CD4-positive, alpha-beta T cell treated with Interferon alpha-2 for 1 hour (primary cell): ENCODE measurements at regions not wholly inside any gene's neighbourhood (a gene's known extent, or its start where the extent isn't known, plus 50 kb on each side); places are given as distances from the start of the nearest gene placed in this dataset.
A peak's percentile ranks its signal among the peaks of the same experiment; 100 is the strongest.

Experiments used
- DNase-seq, 2 donors: peaks; one replicate each; pipeline ENCODE4 v3.0.0-alpha.2; 2020 to 2022

DNA sequence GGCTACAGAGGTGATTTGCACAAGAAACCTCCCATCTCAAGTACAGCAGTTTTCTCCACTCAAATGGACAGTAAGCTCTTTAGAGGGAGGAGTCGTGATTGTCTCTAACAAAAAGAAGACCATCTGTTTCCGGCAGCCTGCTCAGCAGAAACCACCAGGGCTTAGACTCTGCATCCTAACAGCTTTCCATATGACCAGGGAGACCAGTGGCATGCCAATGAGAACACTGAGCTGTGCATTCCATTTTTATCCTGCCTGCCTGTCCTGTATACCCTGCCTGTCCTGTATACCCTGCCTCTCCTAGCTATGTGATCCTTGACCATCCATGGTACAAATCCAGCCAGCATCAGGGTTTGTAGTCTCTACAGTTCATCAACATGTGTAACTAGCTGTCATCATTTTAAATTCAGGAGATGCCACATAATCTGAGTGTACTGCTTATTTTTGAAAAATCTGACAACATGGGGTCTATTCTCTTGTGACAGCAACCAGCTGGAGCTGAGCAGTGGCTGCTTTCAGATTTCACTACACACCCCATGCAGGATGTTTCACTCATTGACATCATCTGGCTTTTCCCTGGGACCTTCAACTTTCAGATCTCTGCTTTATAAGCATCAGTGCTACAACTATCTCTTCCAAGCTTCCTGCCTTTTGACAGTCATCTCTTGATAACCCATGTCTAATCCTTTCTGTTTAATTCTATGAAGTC lies 50.5 kb upstream of the POU2AF2 start:
- no peak for DNase-seq

DNA sequence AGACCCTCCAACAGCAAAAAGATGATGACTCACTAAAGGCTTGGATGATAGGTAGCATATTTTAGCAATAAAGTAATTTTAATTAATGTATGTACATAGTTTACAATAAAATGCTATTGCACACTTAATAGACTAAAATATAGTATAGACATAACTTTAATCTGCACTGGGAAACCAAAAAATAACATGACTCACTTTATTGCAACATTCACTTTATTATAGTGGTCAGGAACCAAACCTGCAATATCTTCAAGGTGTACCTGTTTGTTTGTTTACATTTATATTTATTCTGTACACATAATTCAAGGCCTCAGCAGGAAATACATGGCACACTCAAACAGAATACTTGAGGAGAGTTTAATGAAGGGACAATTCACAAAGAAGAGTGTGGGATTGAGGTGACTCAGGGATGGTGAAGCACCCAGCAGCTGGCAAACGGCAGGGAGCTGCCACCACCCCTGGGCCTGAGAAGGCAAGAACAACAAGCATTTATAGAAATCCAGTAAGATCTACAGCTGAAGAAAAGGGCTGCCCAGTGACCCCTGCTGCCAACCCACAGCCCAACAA lies 51.5 kb upstream of the POU2AF2 start:
- no peak for DNase-seq

DNA sequence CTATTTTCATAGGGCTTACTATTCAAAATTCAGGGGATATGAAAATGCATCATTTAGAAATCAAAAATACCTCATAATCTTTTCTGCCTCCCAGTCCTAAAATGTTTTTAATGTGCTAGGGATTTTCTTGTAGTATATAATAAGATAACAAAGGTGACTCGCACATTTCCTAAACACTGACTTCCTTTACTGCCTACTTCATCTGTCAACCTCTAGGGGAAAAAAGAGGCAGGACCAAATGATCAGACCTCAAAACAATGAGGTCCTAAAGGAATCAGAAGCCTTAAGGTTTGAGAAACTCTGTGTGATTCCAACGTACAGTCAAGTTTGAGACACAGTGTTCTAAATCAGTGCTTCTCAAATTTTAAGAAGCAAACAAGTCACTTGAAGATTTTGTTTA lies 56.1 kb upstream of the POU2AF2 start:
- no peak for DNase-seq

DNA sequence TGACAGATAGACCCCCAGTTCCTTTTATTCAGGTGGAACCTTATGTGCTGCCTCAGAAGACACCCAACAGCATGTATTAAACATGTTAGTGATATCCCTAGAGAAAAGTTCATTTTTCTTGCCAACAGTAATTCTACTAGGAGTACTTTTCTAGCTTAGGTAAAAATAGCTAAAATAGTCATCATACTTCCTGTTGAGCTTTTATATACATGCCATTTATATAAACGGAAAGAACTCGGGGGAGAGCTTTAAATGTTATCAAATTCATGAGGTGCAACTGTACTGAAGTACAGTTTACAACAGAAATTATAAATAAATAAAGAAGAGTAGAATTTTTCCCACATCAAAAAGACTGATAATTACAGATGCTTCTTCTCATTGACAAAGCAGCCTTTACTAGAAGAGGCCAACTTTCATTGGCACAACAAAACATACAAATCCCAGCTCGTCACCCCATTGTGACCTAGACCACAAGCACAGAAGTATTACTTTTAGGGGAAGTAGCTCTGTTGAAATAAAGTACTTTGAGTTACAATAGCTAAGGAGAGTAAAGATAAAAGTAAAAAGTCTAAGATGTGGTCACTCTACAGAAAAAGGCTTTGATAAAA lies 59.1 kb upstream of the POU2AF2 start:
- DNase-seq: peak in 1 of 2 donors; percentile 19

DNA sequence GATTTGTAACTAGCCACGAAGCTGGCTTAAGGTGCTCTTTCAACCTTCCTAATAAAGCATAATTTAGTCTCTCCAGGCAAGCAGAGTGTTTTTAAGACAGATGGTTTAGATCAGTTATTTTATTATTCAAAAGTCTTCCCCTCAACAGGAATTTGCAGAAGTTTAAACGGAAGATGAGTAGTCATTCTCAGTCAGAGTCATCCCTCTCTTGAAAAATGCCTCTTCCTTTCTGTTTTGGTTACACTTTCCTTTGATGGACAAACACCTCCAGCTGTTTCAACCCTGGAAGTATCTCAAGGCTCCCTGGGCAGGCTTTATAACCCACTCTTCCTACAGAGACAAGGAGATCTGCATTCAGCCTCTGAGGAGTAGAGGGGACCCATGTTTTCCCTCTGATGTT lies 60.3 kb upstream of the POU2AF2 start:
- no peak for DNase-seq

DNA sequence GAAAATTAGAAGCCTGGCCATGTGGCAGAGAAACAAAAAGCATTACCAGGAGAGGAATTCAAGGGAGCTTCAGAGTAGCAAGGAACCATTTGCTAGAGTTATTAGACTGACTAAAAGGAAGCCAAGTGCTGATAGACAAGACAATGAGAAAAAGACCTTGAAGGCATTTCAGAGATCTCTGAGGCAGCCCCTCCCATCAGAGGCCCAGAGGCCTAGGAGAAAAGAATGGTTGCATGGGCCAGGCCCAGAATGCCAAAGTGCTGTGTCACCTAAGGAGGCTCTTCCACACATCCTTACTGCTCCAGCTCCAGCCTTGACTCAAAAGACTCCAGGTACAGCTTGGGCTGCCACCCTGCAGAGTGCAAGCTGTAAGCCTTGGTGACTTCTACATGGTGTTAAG lies 61.8 kb upstream of the POU2AF2 start:
- DNase-seq: no peak

DNA sequence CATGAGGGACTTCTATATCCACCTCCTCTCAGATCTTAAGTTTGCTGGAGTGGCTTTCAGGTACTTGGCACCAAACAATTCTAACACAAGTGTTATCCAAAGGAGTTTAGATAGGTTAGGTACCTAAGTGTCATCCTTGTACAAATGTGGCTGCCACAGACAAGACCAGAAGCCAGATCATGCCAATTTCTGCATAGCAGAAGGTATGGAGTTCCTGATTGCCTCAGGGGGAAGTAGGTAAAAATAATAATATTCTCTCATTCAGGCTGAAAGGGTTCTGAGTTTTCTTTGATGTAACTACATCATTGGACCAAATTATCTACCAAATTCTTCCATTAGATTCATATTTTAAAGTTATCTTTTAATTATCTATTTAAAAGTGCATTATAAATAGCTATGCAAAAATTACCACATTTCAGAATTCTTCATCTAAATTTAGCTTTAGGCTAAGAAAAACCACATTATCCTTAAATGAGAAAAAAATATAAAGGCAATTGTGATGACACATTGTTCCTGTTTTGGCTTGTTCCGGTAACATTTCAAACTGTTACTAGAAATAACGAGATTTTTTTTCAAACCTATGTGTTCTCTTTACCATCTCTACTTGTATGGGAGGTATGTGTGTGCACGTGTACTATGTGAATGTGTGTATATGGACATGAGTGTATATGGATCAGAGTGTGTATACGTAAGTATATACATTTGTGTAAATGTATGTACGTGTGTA lies 66.2 kb upstream of the POU2AF2 start:
- no peak for DNase-seq

DNA sequence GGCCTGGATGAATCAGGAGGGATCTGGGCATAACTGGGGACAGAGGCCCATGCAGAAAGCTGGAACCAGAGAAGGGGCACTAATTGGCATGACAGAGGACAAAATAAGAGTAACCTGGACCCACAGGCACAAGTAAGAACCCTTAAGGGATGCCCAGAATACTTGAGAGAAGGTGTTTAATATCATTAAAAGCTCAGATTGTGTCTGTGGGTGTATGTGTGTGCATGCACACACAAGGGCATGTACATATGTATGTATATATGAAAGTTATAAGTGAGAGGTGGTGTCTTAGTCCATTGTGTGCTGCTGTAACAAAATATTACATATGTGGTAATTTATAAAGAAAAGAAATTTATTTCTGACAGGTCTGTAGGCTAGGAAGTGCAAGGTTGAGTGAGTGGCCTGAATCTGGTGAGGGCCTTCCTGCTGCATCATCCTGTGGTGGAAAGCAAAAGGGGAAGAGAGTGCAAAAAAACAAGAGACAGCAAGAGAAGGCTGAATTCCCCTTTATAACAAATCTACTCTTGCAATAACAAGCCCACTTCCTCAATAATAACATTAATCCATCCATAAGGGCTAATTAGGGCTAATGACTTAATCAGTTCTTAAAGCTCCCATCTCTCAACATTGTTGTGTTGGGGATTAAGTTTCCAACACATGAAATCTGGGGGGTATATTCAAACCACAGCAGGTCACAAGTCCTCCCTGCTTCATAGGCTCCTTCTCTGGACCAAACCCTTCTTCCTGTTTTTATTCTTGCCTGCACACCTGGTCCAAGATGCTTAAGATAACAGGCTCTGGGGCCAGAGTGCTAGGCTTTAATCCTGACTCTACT lies 68.3 kb upstream of the POU2AF2 start:
- DNase-seq: peak in 1 of 2 donors; percentile 45

DNA sequence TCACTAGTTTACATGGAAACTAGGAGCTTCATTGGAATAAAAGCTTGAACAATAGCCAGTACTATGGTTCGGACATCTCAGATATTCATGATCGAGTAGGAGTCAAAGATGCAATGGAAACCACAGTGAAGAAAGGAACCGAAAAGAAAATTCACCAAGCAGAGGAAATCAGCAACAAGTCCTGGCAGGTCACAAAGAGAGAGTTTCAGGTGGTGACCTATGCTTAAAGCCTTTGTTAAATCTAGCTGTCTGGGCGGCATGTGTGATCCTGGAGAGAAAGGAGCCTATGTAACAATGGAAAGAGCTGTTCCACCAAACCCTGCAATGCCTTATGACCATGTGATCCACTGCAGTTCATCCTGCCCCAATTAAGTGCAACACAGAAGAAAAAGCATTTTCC lies 68.9 kb upstream of the POU2AF2 start:
- no peak for DNase-seq

DNA sequence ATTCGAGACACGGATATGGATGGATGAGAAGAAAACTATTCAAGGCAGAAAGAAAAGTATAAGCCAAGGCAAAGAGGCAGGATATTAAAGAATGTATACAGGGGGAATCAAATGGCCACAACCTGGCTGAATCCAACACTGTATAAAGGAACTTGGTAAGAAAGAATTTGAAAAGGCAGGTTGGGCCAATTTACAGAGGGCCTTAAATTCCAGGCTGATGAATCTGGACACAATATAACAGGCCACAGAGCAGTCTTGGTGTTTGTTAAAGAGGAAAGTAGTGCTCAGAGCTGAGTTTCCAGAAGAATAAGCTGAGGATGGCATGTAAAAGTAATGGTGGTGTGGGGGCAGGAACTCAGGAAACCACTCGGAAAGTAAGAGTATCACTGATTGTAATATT lies 72.3 kb upstream of the POU2AF2 start:
- DNase-seq: no peak

DNA sequence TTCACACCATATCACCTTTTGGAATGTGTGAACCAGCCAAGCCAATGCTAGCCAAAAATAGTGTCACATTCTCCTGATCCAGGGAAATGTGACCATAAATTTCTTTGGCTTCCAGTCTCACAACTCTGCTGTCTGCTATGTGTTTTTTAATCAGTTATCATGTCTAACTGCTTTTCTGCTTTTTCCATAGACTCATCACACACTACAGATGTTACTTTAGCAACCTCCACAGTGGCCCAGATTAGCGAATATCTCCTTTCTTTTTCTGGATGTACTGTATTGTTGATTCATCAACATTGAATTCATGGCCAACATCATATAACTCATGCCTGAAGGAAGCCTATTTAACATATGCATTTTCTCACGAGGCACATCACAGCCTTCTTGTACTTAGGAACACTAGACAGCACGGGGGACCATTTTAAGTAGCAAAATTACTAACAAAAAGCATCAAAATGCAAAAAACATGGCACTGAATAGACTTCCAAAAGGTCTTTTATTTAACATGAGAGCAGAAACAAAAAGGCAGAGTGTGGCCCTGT lies 73.1 kb upstream of the POU2AF2 start:
- no peak for DNase-seq

DNA sequence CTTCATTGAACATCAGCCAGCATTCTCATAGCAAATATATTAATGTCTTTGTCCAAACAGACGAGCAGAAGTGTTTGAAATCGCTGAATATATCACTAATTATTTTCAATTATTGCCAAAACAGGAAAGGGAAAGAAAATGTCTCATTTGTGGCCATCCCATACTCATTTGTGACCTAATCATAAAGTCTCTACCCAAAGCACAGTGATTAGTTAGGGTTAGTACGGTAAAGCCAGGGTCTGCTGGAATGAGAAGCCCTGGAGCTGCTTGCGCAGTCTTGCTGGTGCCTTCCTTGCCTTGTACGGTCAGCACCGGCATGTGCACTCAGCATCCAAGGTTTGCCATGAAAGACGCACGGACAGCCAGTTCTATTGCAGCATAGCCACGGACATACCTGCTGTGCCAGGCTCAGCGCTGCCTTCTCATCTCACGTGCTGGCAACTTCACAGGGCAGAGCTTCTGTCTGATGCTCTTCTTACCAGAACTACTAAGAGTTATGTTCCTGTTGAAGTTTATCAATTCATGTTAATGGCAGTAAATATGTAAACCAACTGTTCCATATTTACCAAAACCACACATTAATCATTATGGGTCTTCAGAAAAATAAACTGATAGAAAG lies 74.7 kb upstream of the POU2AF2 start:
- no peak for DNase-seq

DNA sequence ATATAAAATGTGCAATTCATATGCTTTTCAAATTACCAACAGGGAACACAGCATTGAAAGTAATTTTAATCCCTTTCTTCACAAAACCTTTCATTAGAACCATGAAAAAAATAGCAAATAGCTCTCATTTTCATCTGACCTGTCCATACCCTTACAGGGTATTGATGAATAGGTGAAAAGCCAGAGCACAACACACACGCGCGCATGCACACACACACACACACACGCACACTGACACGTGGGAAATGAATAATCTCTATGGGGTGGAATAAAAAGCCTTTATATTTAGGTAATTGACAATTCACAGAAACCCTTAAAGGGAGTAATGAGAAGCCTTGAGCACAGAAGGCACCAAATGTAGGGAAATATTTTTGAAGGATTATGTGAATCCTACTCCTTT lies 76.2 kb upstream of the POU2AF2 start:
- DNase-seq: no peak

DNA sequence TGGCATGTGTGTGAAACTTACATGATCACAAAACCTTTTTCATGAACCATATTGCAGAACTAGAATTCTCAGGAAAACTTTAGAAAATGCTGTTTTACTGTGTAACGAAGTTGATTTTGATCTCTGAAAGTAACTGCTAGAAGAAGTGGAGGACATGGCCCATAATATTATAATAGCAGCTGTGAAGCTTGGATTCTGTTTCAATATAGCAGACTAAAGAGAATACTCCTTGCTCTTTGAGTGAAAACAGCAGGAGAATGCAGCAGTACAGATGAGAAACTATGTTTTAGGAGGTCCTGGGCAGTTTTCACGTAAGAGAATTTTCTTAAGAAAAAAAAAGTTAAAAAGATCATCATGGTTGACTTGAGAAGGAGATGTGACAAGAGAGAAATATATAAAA lies 76.7 kb upstream of the POU2AF2 start:
- no peak for DNase-seq

DNA sequence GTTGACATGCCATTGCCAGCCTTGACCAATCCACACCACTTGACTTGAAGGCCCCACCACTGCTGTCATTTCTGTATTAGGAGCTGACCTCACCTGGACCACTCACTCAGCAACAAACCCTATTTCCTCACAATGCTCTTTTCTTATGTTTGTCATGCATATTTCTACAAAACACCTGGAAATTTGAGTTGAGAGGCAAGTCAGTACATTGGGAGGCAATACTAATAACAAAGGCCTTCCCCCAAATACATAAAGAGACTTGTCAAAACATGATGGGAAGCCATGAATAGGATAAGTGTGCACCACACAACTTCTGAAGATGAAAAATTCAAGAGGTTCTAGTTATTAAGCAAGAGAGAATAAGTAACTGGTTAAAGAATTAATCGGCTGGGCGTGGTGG lies 77.9 kb upstream of the POU2AF2 start:
- no peak for DNase-seq

DNA sequence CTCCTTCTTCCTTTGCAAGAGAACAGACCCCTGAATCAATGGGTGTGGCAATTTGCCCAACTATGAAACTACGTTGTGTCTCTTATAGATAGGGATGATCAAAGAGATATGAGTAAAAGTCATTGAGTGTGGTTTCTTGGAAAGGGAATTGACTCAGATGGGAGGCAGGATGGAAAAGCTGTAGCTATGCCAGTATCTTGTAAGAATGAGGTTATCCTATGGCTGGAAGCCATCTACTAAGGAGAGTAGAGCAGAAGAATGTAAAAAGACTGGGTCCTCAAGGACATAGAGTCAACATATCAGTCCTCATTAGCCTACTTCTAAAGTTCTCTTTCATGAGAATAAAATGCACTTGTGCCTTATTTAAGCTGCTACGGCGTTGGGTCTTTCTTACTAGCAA lies 78.9 kb upstream of the POU2AF2 start:
- DNase-seq: no peak

DNA sequence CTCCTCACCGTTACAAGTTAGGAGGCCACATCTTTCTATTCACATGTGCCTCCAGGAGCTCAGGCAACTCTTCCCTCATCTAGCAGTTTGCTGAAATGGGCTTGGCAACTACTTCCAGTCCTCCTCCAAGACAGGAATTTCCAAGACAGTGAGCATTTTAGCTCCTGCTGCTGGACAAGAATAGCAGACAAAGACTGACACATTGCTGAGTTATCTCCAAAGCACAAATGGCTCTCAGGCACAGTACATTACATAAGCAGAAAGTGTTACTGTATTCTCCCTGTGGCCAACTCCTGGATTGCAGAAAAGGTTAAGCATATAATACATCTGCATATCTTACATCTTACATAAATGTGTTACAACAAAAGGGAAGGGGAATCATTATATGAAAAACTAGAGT lies 83.2 kb upstream of the POU2AF2 start:
- no peak for DNase-seq

DNA sequence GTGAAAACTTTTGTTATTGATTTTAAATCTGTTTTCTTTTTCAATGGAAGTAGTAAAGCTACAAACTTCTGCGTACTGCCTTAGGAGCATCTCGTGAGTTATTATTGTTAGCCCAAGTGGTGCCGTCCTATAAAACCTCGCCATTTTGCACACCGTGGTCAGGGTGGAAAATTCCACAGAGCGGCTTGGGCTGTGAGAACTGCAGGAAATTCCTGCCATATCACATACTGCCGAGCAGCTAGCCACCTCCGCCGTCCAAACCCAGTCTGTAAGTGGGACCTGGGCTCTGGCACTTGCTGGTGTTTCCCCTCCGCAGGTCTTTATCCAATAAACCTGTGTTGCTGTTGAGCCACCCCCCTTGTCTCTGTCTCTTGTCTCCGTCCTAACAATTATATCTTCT lies 88.0 kb upstream of the POU2AF2 start:
- no peak for DNase-seq

DNA sequence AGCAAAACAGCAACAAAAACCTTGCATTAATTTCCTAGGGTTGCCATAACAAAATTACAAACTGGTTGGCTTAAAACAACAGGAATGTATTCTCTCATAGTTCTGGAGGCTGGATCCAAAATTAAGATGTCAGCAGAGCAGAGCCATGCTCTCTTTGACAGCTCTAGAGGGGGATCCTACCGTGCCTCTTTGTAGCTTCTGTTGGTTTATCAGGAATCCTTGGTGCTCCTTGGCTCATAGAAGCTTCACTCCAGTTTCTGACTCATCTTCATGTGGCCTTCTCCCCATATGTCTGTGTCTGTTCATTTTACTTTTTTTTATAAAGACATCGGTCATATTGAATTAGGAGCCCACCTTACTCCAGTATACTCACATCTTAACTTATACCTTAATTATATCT lies 90.5 kb upstream of the POU2AF2 start:
- no peak for DNase-seq

DNA sequence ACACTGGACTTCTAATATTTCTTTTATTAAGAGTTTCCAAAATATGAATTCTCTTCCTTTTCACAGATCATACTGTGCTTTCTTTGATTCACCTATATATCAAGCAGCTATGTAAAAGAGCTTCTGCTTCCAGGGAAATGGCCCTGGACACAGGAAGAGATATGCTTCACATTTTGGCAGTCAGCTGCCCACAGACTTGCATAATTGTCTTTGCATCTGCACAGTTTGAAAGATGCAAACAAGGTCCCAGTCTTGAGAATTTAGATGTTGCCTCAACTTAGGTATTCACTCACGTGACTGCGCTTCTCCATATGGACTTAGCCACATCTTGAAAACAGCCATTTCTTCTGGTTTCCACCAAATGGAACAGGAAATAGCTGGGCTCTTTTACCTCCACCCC lies 92.3 kb upstream of the POU2AF2 start:
- no peak for DNase-seq

DNA sequence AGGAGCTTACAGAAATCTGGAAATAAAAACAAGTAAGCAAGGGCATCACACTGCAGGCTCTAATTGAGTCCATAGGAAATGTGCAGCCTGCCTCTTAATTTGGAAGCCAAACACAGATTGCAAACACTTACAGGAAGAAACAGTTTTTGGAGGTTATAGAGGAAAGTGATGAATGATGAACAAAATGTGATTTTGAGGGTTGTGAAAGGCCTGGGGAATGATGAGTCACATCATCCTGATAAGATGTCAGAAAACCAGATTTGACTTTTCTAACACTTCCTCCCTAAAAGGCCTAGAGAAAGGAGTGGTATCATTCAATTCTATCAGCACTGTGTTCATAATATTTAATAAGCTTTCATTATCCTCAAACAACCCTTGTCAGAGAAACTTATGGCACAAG lies 96.6 kb upstream of the POU2AF2 start:
- no peak for DNase-seq

DNA sequence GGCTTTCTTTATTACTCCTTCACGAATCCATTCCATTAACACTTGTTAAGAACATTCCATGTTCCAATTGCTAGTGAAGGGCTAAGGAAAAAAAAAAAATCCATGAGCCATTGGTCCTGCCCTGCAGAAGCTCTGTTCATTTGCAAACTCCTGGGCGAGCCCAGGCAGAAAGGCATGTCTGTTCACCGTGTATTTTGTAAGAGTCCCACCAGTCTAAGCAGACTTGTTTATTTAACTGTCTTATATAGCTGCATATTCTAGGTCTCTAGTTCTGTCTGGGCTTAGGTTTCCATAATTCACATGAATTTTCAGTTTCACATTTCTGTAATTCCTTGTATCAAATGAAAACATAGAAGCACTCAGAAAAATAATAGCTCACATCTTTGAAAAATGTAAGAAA lies 97.4 kb upstream of the POU2AF2 start:
- no peak for DNase-seq
